ENCODE measurements at regions not wholly inside any gene's neighbourhood (a gene's known extent, or its start where the extent isn't known, plus 50 kb on each side); places are given as distances from the start of the nearest gene placed in this dataset.

GRCh38 chr14:37972941-37973887, 234.5 kb upstream of the SSTR1 start:
- in situ Hi-C loops (cut with HindIII; ENCODE audit: low sequenced_read_pairs) = no loop called here

GRCh38 chr14:37974421-37974820, 233.3 kb upstream of the SSTR1 start:
- in situ Hi-C loops (cut with HindIII; ENCODE audit: low sequenced_read_pairs) = no loop called here

- in situ Hi-C loops (cut with HindIII; ENCODE audit: low sequenced_read_pairs) = no loop called here
Observed at GRCh38 chr14:37977481-37977880, 230.2 kb upstream of the SSTR1 start.

- in situ Hi-C loops (cut with HindIII; ENCODE audit: low sequenced_read_pairs) = no loop called here
Observed at GRCh38 chr14:37985826-37986470, 221.8 kb upstream of the SSTR1 start.

- in situ Hi-C loops (cut with HindIII; ENCODE audit: low sequenced_read_pairs) = no loop called here
Observed at GRCh38 chr14:37988472-37988871, 219.2 kb upstream of the SSTR1 start.

- in situ Hi-C loops (cut with HindIII; ENCODE audit: low sequenced_read_pairs) = no loop called here
Observed at GRCh38 chr14:37991027-37991426, 216.7 kb upstream of the SSTR1 start.

- in situ Hi-C loops (cut with HindIII; ENCODE audit: low sequenced_read_pairs) = no loop called here
Observed at GRCh38 chr14:37992499-37992898, 215.2 kb upstream of the SSTR1 start.

GRCh38 chr14:37994846-37995372, 212.8 kb upstream of the SSTR1 start:
- in situ Hi-C loops (cut with HindIII; ENCODE audit: low sequenced_read_pairs) = no loop called here

- in situ Hi-C loops (cut with HindIII; ENCODE audit: low sequenced_read_pairs) = no loop called here
Observed at GRCh38 chr14:37997017-37997416, 210.7 kb upstream of the SSTR1 start.

- in situ Hi-C loops (cut with HindIII; ENCODE audit: low sequenced_read_pairs) = loop anchor here (25.0 kb wide), 1 partner anchor 612 kb away; no protein-coding TSS in a partner anchor
Observed at GRCh38 chr14:38000340-38000739, 207.4 kb upstream of the SSTR1 start.

GRCh38 chr14:38001501-38001900, 206.2 kb upstream of the SSTR1 start:
- in situ Hi-C loops (cut with HindIII; ENCODE audit: low sequenced_read_pairs) = loop anchor here (25.0 kb wide), 1 partner anchor 611 kb away; no protein-coding TSS in a partner anchor

GRCh38 chr14:38003746-38004609, 203.7 kb upstream of the SSTR1 start:
- in situ Hi-C loops (cut with HindIII; ENCODE audit: low sequenced_read_pairs) = loop anchor here (25.0 kb wide), 1 partner anchor 608 kb away; no protein-coding TSS in a partner anchor

- in situ Hi-C loops (cut with HindIII; ENCODE audit: low sequenced_read_pairs) = loop anchor here (25.0 kb wide), 1 partner anchor 608 kb away; no protein-coding TSS in a partner anchor
Observed at GRCh38 chr14:38004610-38004879, 203.2 kb upstream of the SSTR1 start.

- in situ Hi-C loops (cut with HindIII; ENCODE audit: low sequenced_read_pairs) = loop anchor here (25.0 kb wide), 1 partner anchor 601 kb away; no protein-coding TSS in a partner anchor
Observed at GRCh38 chr14:38011156-38011555, 196.5 kb upstream of the SSTR1 start.

GRCh38 chr14:38012056-38012455, 195.6 kb upstream of the SSTR1 start:
- in situ Hi-C loops (cut with HindIII; ENCODE audit: low sequenced_read_pairs) = loop anchor here (25.0 kb wide), 1 partner anchor 600 kb away; no protein-coding TSS in a partner anchor

- in situ Hi-C loops (cut with HindIII; ENCODE audit: low sequenced_read_pairs) = loop anchor here (25.0 kb wide), 1 partner anchor 596 kb away; no protein-coding TSS in a partner anchor
Observed at GRCh38 chr14:38016497-38016896, 191.2 kb upstream of the SSTR1 start.

- in situ Hi-C loops (cut with HindIII; ENCODE audit: low sequenced_read_pairs) = loop anchor here (25.0 kb wide), 1 partner anchor 590 kb away; no protein-coding TSS in a partner anchor
Observed at GRCh38 chr14:38021861-38022260, 185.8 kb upstream of the SSTR1 start.

- in situ Hi-C loops (cut with HindIII; ENCODE audit: low sequenced_read_pairs) = loop anchor here (25.0 kb wide), 1 partner anchor 590 kb away; no protein-coding TSS in a partner anchor
Observed at GRCh38 chr14:38022775-38023174, 184.9 kb upstream of the SSTR1 start.

GRCh38 chr14:38038171-38038570, 169.5 kb upstream of the SSTR1 start:
- in situ Hi-C loops (cut with HindIII; ENCODE audit: low sequenced_read_pairs) = no loop called here

- in situ Hi-C loops (cut with HindIII; ENCODE audit: low sequenced_read_pairs) = no loop called here
Observed at GRCh38 chr14:38038986-38039385, 168.7 kb upstream of the SSTR1 start.
